ENCODE measurements at regions not wholly inside any gene's neighbourhood (a gene's known extent, or its start where the extent isn't known, plus 50 kb on each side); places are given as distances from the start of the nearest gene placed in this dataset.

DNA sequence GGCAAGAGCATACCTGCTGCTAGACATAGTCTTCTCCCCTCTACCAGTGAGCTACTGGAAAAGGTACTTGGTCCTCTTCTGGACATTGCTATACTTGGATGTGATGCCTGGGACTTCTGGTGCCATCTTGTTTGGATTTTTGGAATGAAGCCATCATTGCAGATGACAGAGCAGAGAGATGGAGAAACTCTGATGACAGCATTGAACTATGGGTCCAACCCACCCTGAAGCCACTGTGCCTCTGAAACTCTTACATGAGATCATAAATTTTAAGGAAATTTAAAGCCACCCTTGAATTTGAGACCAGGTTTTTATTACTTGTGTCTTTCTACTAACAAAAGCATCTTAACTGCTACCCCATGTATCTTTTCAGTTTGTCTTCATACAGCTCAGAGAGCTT is 151.1 kb upstream of the SMIM23 start:
- TF ChIP-seq, protein P1, sequence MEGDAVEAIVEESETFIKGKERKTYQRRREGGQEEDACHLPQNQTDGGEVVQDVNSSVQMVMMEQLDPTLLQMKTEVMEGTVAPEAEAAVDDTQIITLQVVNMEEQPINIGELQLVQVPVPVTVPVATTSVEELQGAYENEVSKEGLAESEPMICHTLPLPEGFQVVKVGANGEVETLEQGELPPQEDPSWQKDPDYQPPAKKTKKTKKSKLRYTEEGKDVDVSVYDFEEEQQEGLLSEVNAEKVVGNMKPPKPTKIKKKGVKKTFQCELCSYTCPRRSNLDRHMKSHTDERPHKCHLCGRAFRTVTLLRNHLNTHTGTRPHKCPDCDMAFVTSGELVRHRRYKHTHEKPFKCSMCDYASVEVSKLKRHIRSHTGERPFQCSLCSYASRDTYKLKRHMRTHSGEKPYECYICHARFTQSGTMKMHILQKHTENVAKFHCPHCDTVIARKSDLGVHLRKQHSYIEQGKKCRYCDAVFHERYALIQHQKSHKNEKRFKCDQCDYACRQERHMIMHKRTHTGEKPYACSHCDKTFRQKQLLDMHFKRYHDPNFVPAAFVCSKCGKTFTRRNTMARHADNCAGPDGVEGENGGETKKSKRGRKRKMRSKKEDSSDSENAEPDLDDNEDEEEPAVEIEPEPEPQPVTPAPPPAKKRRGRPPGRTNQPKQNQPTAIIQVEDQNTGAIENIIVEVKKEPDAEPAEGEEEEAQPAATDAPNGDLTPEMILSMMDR (IDR thresholded peaks at IDR 0.05): no peak

DNA sequence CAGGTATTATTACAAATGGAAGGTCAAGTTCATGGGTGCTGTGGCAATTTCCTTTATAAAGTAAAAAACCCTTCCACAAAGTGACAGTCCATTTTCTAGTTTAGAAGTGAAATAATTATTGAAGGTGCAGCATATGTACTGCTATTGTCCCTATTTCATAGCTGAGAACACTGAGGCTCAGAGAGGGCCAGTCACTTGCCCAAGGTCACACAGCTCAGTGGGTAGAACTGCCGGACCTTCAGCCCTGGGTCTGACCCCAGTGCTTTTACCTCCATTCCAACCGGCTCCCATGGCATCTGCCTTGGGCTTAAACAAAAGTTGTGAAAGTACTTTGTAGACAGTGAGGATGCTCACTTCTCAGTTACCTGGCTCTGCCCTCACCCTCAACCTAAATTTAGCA is 150.6 kb upstream of the SMIM23 start:
- Histone ChIP-seq H3K27ac (ENCODE audit: low read depth in 1 of 2, low read length in 2 of 2) (no peak overlapping the region), H3K9me3 (ENCODE audit: control insufficient read depth in 1 of 2, insufficient read depth in 1 of 2, low read length in 2 of 2) (peaks cover 0 to 3% of the 10 kb centered on the region in 2 experiments), H3K4me1 (ENCODE audit: insufficient read depth, low read length) (no peaks in the 10 kb centered on the region), H3K27me3 (ENCODE audit: control insufficient read depth in 1 of 2, insufficient read depth in 2 of 2, low read length in 2 of 2) (peaks cover 4 to 6% of the 10 kb centered on the region in 2 experiments), H3K36me3 (ENCODE audit: insufficient read depth, low read length) (no peaks in the 10 kb centered on the region), H3K4me3 (ENCODE audit: low read length) (no peak overlapping the region)
- CTCF ChIA-PET: no interaction called here
- H3K27me3 Mint-ChIP-seq: peaks cover 37% of the 10 kb centered on the region
- TF ChIP-seq, protein P1 (IDR thresholded peaks at IDR 0.05): no peak
- H3K9me3 Mint-ChIP-seq: no peaks in the 10 kb centered on the region
- DNase-seq (no peak), ATAC-seq (ENCODE audit: poor library complexity) (no peak)
- H3K27ac Mint-ChIP-seq: no peak overlapping the region
- POLR2A ChIA-PET: no interaction called here
- no peak overlapping the region for H3K4me3 Mint-ChIP-seq
- no peaks in the 10 kb centered on the region for H3K4me1 Mint-ChIP-seq (ENCODE audit: low read depth)
- intact Hi-C loops (cut with DNase I, micrococcal nuclease): no loop called here
- H3K36me3 Mint-ChIP-seq (ENCODE audit: low read depth): no peaks in the 10 kb centered on the region

More for the DNA sequence above, 151.1 kb upstream of the SMIM23 start:
- peaks cover 5 to 6% of the 10 kb centered on the region in 2 experiments for H3K27me3 ChIP-seq (ENCODE audit: control insufficient read depth in 1 of 2, insufficient read depth in 2 of 2, low read length in 2 of 2)
- POLR2A ChIA-PET: no interaction called here
- DNase-seq (no peak), ATAC-seq (ENCODE audit: poor library complexity) (no peak)
- H3K36me3 ChIP-seq (ENCODE audit: insufficient read depth, low read length): no peaks in the 10 kb centered on the region
- Mint-ChIP-seq H3K4me1 (ENCODE audit: low read depth) (no peaks in the 10 kb centered on the region), H3K36me3 (ENCODE audit: low read depth) (no peaks in the 10 kb centered on the region), H3K9me3 (no peaks in the 10 kb centered on the region), H3K4me3 (no peak overlapping the region), H3K27ac (no peak overlapping the region), H3K27me3 (peaks cover 37% of the 10 kb centered on the region)
- intact Hi-C loops (cut with DNase I, micrococcal nuclease): no loop called here
- CTCF ChIA-PET: no interaction called here
- H3K9me3 ChIP-seq (ENCODE audit: control insufficient read depth in 1 of 2, insufficient read depth in 1 of 2, low read length in 2 of 2): peaks cover 0 to 5% of the 10 kb centered on the region in 2 experiments
- H3K4me3 ChIP-seq (ENCODE audit: low read length): no peak overlapping the region
- H3K4me1 ChIP-seq (ENCODE audit: insufficient read depth, low read length): no peaks in the 10 kb centered on the region
- no peak overlapping the region for H3K27ac ChIP-seq (ENCODE audit: low read depth in 1 of 2, low read length in 2 of 2)

DNA sequence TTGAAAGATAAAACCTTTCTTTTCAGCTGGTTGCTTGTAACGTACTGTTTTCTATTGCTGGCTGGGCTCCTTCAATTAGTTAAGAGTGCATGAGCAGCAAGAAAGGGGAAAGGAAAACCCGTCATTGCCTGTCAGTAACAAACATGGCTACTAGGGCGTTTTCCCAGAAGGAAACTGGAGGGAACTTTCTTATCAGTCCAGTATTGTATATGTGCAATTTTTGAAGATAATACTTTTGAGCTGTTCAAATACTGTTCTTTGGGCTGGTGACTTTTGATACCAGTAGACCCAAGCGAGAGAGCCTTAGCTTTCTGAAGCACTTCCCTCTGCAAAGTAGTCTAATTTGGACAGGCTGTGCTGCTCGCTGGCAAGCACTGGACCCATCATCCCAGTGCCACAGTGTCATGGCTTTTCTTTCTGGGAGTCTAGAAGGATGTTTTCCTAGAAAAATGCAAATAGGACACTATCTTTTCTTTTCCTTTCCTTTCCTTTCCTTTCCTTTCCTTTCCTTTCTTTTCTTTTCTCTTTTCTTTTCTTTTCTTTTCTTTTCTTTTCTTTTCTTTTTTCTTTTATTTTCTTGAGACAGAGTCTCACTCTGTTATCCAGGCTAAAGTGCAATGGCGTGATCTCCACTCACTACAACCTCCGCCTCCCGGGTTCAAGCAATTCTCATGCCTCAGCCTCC is 149.9 kb upstream of the SMIM23 start:
- Mint-ChIP-seq H3K4me1 (ENCODE audit: low read depth) (no peaks in the 10 kb centered on the region), H3K36me3 (ENCODE audit: low read depth) (no peaks in the 10 kb centered on the region), H3K9me3 (no peaks in the 10 kb centered on the region), H3K4me3 (no peak overlapping the region), H3K27ac (no peak overlapping the region), H3K27me3 (peaks cover 35% of the 10 kb centered on the region)
- DNase-seq (no peak), ATAC-seq (ENCODE audit: poor library complexity) (no peak)
- intact Hi-C loops (cut with DNase I, micrococcal nuclease): no loop called here
- TF ChIP-seq, protein P1 (IDR thresholded peaks at IDR 0.05): no peak
- no peak overlapping the region for H3K4me3 ChIP-seq (ENCODE audit: low read length)
- H3K9me3 ChIP-seq (ENCODE audit: control insufficient read depth in 1 of 2, insufficient read depth in 1 of 2, low read length in 2 of 2): no peaks in the 10 kb centered on the region
- peaks cover 4 to 6% of the 10 kb centered on the region in 2 experiments for H3K27me3 ChIP-seq (ENCODE audit: control insufficient read depth in 1 of 2, insufficient read depth in 2 of 2, low read length in 2 of 2)
- ChIA-PET CTCF (no interaction called here), POLR2A (no interaction called here)
- no peak overlapping the region for H3K27ac ChIP-seq (ENCODE audit: low read depth in 1 of 2, low read length in 2 of 2)
- H3K36me3 ChIP-seq (ENCODE audit: insufficient read depth, low read length): no peaks in the 10 kb centered on the region
- no peaks in the 10 kb centered on the region for H3K4me1 ChIP-seq (ENCODE audit: insufficient read depth, low read length)

All from CD4-positive, alpha-beta T cell (primary cell).